Stimulated activated CD4-positive, alpha-beta T cell treated with anti-CD3 and anti-CD28 coated beads, TNF-alpha, amount 100 ng/mL, for 1 hour (primary cell): ENCODE measurements at regions not wholly inside any gene's neighbourhood (a gene's known extent, or its start where the extent isn't known, plus 50 kb on each side); places are given as distances from the start of the nearest gene placed in this dataset.

Experiments used
- DNase-seq, 3 donors: peaks; one replicate each; pipeline ENCODE4 v3.0.0-alpha.2; 2020; ENCODE audit warnings: low read depth in 3 of 3, low spot score in 1 of 3

DNA sequence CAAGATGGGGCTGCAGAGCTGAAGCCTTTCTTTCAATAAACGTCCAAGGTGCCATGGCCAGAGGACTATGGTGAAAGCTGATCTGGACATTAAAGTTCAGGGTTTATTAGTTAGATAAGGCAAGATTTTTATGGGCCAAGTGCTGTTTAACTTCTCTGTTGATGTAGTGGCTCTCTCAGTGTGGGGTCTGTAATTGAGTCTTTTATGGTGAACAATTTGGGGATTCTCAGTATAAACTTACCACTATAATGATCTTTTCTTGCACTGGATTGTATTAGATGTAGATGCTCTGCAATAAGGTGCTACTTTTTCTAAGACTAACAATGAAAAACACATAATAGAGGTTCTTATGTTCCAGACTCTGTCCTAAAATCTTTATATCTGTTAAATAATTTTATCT lies 190.1 kb upstream of the KLF12 start:
- DNase-seq, result no peak

DNA sequence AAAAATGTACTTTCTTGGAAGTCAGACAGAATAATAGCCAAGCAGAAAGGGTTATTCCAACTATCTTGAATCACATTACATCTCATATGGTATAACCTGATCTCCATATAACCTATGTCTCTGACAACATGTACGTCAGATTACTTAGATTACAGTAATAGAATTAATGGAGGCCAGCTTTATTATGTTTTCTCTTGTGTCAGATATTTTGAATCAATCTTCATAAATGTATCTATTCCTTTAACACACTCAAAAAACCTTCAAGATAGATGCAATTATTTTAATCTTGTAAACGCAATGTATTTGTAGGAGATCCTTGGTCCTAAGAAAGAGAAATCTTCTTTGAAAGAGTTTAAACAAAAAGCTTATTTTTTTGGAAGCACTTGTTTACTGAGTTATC lies 188.4 kb upstream of the KLF12 start:
- no peak for DNase-seq

DNA sequence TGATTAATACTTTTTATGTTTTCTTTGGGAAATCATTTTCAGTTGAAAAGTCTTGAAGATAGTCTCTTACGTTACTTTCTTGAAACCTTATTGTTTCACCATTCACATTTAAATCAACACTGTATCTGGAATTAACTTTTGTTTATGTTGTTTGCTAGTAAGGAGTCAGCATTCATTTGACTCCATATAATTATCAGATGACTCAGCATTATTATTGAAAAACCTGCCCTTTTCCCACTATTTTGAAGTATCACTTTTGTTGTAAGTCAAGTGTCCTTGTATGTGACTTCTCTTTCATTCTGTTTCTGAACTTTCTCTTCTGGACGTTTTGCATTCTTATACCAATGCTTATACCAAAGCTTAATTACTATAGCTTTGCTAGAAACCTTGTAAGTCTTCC lies 186.1 kb upstream of the KLF12 start:
- DNase-seq, result no peak

DNA sequence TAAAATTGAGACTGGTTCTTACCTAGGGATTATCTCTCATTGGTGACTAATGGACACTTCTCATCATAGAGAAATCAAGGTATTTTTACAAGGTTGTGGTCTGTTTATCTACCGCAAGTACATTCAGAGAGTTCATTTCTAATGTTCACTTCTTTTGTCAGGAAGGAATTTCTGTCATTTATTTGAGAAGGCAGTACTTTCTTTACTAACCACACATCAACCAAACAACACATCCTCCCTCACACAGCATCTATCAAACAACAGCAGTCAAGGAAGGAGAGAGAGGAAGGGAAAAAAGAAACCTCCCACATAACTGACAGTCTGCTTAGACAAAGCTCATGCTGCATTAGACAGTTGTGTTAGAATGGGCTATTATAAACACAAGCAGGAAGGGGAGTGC lies 182.3 kb upstream of the KLF12 start:
- DNase-seq, result no peak

DNA sequence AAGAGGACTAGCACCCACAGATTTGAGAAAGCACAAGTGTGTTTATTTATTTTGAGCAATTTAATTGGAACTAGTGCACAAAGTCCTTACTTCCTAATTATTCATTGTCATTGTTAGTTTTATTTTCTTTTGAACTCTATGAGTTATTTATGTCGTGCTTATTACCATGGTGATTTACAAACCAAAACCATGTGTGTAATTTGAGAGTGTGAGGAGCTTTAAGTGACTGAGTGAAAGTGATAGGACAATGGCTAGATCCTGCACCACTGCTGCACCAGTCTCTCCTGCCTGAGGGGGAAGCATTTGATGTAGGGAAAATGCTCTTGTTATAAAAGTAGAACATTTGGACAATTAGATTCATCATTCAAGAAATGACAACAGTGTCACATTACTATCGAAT lies 172.3 kb upstream of the KLF12 start:
- no peak for DNase-seq

DNA sequence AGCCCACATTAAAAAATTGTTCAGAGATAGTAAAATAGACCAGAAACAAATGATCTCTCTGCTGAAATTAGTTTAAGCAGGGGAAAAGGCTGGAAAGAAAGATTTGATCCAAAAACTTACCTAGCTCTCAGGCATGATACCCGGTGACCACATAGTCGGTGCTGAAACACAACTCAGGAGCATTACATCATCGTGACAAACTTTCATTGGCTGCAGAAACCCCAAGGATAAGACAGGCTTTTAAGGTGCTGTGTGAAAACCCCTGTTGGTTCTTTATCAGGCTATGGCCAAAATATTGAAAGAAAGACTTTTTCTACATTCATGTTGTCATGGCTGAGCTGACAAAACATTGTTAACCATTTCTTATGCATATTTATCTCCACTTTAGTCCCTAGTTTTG lies 171.7 kb upstream of the KLF12 start:
- DNase-seq, result no peak

DNA sequence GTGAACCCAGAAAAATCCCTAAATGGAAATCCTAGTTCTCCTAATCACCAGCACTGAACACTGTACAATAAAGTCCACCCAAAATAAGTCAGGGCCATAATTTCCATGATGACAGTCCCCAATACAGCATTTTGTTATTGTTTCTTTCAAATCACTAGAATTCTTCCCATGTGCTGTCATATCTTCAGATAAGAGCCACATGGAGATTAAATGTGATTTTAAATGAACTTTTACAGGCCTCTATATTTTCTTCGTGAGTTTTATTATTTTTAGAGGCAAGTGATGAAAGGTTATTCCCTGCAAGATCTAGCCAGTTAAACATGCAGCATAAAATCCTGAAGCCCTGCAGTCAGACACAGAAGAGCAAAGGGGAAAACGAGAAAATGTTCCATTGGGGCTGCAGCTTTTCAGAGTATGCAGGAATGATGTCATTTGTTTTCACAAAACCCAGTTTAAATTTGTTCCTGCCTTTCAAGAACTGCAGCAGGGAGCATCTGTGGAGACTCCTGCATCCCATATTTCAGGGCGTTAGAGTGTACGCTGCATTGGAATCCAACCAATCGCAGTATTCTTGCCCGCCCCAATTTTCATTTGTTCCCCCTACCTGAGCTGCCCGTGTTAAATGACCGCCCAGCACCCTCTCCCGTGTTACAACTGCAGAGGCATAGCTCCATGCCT lies 167.2 kb upstream of the KLF12 start:
- no peak for DNase-seq

DNA sequence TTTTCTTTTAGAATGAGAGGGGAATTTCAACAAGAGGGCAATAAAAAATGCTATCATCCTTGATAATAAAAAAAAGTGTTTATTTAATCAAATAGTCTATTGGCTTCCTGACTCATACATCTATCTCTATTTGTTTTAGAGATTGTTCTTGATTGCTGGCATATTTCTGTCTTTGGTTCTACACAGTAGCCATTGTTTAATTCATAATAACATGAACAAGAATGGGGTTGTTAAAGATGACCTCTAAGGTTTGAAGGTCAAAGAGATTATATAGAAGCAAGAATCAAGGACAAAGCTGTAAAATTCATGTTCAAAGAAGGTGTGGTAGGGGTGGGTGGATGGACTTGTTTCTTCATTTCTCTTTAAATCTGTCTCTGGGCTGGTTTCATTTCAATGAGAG lies 166.0 kb upstream of the KLF12 start:
- no peak for DNase-seq

DNA sequence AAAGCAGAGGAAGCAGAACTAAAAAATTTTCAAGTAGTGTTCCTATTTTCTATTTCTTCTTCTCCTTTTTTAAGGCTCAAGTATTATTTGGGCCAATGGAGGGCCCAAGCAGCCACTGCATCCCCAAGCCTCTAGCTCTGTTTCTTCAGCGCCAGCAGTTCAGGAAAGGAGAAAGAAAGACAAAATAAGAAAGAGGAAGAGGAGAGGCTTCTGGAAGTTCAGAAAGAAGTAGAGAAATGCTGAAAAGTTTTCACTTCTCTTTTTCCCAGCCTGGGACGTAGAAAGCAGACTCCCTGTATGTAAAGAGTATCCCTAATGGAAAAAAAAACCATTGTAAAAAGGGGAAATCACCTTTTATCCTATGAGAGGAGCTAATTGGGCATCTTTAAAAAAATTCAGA lies 165.5 kb upstream of the KLF12 start:
- DNase-seq, result no peak

DNA sequence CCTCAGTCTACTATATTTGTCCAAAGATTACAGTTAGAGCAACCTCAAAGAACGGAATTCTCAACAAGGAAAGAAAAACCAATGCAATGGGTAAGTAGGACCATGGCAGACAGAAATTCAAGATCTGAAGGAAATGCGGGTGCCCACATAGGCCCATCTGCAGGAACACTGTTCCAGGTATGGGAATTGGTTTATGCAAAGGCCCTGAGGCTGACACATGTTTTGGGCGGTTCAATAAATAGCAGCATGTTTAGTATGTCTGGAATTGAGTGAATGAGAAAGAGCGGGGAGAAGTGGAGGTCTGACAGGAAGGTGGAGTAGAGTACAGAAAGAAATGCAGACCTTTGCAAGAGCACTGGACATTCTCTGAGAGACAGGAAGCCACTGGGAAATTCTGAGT lies 164.7 kb upstream of the KLF12 start:
- DNase-seq, result no peak

DNA sequence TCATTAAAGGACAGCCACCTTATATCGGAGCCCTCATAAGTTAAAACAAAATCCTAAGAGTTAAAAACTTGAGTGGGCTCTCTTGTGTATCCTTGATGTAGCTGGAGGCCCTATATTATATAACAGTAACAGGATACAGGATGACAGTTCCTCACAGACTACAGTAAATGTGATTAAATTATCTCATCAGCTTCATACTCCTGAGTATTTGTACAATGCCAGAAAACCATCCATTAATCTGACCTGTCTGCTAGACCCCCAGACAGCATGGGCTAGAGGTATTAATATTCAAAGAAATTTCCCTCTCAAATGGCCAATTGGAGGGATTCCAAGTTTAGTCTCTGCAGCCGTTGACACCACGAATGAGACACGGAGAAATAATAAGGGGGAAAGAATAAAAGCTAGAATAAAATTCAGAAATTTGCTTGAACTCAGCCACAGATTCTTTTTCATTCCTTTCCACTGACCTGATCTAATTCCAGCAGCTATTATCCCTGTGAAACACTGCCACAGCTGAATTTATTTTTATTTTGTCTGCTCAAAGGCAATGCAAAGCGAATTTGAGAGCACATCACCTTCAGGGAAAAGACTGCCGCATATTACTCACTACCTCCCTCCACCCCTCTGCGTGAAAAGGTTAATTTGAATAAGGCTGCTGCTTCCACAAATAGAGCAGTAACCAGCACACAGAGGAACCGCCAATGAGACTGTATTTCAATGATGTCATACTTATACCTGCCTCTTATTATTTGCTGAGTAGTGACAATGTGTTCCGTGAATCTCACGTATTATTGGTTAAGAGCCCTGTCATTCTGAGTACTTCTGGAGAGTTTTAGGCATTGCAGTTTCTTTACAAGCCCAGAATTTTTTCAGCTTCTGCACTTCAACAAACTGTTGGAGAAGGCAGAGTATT lies 155.9 kb upstream of the KLF12 start:
- peak in 1 of 3 donors; percentile 9 for DNase-seq

DNA sequence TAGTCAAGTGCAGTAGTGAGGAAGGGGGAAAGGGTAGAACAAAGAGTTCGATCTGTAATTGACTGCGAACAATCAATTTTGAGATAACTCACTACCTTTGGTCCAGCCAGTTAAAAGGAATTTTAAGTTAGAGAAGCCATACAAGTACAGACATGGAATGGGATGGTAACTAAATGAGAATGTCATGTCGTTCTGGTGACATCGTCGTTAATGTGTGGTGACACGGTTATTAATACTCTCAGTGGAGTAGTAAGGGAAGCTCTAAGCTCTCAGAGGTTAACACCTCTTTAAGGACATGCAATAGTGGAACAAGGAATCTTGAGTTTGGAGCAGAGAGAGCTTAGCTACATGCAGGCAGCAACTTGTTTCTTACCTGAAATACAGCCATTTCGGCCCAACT lies 154.9 kb upstream of the KLF12 start:
- no peak for DNase-seq

DNA sequence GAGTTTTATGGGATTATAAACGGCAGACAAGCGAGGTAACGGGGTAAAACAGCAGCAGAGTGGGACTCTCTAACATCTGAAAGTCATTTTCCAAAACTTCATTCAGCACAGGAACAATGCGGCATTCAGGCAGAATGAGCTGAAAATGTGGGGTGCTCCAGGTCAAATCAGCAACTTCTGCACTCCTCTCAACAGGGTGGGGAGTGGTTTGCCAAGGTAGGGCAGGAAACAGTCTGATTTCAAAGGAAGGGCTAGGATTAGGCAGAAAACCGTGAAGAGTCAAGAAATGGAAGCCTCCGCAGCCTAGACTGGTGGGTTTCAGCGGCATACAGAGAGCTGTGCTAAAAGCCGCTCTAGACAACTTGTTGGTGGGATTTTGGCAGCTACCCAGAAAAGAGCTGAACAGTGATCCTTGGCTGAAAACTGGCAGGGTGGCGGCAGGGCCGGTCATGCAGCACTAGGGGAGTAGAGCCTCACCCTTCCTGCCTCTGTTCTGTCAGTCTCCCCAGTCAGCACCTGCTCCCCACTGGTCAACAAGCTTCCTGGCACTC lies 154.2 kb upstream of the KLF12 start:
- peak in 1 of 3 donors; percentile 0 for DNase-seq

DNA sequence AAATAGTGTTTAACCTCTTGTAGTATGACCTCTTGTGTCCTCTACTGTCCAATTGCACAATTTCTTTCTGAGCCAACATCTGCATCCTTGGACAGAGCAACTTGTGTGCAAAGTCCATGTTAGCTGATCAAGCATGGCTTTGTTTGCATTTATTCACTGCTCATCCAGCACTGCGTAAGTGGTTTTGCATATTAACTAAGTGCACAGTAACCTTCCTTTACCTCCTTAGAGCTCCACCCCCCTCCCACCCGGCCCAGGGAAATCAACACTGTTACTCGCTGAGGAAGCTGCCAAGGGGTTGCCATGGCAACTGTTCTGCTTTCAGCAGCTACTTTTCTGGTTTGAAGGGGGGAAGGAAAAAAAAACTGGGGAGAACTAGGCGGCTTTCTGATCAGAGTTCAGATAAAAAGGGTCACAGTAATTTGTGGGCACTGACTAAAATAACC lies 153.5 kb upstream of the KLF12 start:
- peak; percentile 37 to 66 (median 63) for DNase-seq

DNA sequence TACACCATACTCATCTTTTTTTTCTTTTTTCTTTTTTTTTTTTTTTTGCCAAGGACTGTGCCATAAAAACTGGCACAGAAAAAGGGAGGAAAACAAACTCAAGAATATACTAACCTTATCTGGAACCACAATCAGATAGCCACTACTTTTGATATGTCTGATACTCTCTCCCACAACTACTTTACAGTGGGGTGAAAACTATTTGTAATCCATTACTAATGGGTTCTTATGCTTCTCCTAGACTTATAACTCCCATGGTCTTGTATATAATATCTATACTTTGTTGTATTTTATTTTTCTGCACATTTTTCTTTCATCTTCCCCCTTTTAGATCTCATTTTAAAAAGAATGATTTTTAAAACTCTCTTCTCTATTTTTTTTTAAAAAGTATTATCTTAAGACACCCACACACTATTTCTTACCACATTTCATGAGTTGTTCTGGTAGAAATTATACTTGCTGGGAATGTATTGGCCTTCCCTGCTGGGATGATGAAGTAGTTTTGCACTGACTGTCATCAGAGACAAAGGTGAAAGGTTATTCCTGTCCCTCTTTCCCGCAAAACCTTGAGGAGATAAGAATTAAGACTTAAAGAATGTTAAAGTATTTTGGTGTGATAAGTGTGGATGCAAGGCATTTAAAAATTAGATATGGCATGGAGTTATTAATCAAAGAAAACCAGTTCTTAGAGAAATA lies 146.7 kb upstream of the KLF12 start:
- no peak for DNase-seq

DNA sequence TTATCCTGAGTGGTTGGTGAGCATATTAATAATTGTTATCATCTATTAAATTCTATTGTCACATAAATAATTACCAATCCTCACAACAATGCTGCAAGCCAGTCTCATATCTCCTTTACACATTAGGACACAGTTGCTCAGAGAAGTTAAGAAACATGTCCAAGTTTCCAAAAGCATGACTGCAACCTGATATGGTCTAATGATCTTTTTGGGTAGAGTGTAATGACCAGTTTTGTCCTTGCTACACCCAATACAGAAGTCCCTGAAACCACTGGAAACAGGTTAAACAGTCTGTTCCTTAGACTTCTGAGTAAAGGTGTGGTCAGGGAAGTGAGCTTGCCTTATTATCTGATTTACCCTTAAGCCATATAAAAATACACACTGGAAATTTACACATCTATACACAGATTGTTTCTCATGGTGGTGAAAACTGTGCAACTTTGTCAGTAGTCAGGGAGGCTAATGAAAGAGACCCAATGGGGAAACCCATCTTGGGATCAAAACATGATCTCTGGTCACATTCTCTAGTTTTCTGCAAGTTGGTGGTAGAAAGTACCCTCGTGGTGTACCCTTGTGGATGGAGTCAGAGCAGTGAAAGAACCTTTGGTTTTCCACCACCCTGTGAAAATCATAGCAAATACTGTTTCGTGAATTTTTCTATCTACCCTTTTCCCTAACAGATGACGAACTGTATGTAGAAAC lies 146.0 kb upstream of the KLF12 start:
- DNase-seq, result no peak

DNA sequence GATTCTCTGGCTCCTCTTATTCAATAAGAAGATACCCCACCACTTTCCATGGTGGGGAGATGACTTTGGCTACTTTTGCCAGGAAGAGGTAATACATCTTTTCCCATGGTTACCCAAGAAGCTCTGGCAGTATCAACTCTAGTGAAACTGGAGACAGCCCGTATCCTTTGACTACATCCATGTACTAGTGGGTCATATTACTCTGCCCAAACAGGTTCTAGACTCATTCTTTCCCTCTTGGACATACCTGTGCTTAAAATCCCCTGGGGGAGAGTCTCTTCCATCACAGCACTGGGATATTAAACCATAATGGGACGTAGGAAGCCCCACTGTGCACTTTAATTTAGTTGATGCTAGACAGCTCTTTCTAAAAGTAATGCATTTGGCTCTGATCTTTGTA lies 144.7 kb upstream of the KLF12 start:
- DNase-seq, result no peak

DNA sequence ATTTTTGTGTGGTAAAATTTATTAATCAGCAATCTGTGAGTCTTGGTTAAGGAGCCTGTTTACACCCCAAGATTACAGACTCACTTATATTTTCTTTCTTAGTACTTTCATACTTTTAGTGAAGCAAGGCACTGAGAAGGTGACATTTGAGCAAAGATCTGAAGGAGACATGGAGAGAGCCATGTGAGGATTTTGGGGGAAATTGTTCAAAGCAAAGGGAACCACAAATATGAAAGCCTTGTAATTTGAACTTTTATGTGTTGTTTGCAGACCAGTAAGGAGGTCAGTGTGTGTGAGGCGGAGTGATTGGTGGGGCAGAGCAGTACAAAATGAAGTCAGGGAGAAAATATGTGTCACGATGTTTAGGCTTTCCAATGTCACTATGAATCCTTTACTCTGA lies 140.7 kb upstream of the KLF12 start:
- DNase-seq, result no peak

DNA sequence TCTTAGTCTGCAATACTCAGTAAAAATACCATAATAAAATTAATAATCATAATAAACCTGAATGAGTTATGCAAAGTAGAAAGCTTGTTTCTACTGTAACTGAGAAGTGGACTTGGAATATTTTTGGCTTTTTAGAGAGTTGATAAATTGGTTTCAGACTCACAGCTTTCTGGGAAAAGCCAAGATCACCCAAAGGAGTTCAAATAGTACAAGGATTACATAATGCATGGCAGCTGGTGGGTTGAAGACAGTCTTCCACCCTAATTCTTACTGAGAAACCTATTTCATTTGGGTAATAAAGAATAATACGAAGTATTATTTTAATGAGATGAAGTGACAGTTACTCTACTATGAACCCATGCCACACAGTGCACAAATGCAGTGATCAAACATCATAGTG lies 139.4 kb upstream of the KLF12 start:
- no peak for DNase-seq

DNA sequence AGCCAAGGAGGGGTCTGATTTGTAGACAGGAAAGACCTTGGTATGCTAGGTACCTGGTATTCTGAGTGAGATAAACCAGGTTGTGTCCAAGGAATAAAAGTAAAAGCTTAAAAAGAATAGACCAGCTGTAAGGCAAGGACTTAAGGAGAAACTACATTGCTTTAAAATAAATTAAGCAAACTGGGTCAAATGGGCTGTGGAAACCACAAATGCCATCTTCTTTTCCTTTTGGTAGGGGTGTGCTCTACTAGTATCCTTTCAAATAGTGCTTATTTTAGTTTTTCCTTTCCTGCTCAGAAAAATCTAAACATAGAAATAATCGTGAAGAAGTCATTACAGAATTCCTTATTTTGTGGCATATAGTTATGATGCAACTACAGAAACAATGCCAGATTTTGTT lies 138.6 kb upstream of the KLF12 start:
- no peak for DNase-seq

DNA sequence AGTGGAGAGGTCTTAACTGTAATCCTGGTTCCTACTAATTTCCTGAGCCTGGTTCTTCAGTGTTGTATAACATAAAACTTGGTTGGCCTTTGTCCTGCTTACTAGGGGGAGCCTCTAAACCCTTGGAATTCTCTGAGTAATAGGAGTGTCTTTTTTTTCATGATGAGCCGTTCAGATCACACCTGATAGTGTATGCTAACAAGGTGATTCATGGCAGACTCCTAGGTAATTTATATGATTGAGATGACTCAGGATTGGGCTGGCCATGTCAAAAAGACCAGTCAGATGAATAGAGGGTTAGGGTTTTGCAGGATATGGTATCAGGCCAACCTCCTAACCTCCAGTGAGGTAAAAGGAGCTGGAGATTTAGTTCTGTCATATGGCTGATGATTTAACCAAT lies 135.8 kb upstream of the KLF12 start:
- no peak for DNase-seq
